Colonic mucosa (tissue), 4 donors: ENCODE measurements at regions not wholly inside any gene's neighbourhood (a gene's known extent, or its start where the extent isn't known, plus 50 kb on each side); places are given as distances from the start of the nearest gene placed in this dataset.

ENCODE experiments used
- DNase-seq: peaks from one replicate; pipeline ENCODE4 v3.0.0-alpha.2; 2020
- H3K27ac ChIP-seq: fragments of 200-600 bp; one replicate; pipeline ENCODE4 v1.8.0; 2021
- H3K27me3 ChIP-seq: fragments of 200-600 bp; one replicate; pipeline ENCODE4 v1.8.0; 2021
- H3K36me3 ChIP-seq: fragments of 200-600 bp; one replicate; pipeline ENCODE4 v1.8.0; 2021
- H3K4me1 ChIP-seq: fragments of 200-600 bp; one replicate; pipeline ENCODE4 v1.8.0; 2021; ENCODE audit warnings: mild to moderate bottlenecking
- H3K4me3 ChIP-seq: fragments of 200-600 bp; one replicate; pipeline ENCODE4 v1.8.0; 2021
- H3K9ac ChIP-seq, 2 donors: one replicate each; pipeline ENCODE4 v1.7.0; 2013; ENCODE audit warnings: control low read depth in 2 of 2, low read depth in 2 of 2, low read length in 2 of 2
- H3K9me3 ChIP-seq: fragments of 200-600 bp; one replicate; pipeline ENCODE4 v1.8.0; 2021
- intact Hi-C: fragments of 100-400 bp; cut with DNase I; formaldehyde crosslinking; loops from one replicate; pipeline ENCODE4 v1.14.1; 2022
- TF ChIP-seq, protein P1 (sequence below): fragments of 200-600 bp; IDR thresholded peaks from one replicate; pipeline ENCODE4 v1.8.0; 2022; ENCODE audit warnings: antibody characterized with exemption, mild to moderate bottlenecking
- donor health status: healthy.
- donor health status: DM: no; HTN: no; CAD: no.
- donor health status: DM: no; HTN: no; CAD: no.

DNA sequence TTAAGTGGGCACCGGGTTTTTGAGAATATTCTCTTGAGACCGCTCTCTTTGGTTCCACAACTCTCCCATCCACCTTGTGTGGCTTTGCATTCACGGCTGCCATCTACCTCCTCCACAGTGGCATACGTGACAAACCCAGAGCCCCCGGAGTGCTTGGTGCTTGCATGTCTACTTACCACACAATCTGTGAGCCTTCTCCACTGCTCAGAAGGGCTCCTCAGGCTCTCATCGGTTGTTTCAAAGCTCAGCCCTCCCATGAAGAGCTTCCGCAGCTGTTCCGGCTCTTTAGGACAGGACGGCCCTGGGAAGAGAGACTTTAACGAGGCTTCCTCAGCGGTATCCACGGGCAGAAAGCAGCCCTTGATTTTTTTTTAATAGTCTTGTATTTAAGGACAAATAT is 167.6 kb upstream of the ANK2 start:
- no peaks in the 10 kb centered on the region for H3K4me1 ChIP-seq
- no peaks in the 10 kb centered on the region for H3K9me3 ChIP-seq
- no peak overlapping the region for H3K27ac ChIP-seq
- H3K9ac ChIP-seq, result no peak overlapping the region
- no peaks in the 10 kb centered on the region for H3K27me3 ChIP-seq
- no peak overlapping the region for H3K4me3 ChIP-seq
- intact Hi-C loops, result no loop called here
- no peak for DNase-seq
- TF ChIP-seq, protein P1, sequence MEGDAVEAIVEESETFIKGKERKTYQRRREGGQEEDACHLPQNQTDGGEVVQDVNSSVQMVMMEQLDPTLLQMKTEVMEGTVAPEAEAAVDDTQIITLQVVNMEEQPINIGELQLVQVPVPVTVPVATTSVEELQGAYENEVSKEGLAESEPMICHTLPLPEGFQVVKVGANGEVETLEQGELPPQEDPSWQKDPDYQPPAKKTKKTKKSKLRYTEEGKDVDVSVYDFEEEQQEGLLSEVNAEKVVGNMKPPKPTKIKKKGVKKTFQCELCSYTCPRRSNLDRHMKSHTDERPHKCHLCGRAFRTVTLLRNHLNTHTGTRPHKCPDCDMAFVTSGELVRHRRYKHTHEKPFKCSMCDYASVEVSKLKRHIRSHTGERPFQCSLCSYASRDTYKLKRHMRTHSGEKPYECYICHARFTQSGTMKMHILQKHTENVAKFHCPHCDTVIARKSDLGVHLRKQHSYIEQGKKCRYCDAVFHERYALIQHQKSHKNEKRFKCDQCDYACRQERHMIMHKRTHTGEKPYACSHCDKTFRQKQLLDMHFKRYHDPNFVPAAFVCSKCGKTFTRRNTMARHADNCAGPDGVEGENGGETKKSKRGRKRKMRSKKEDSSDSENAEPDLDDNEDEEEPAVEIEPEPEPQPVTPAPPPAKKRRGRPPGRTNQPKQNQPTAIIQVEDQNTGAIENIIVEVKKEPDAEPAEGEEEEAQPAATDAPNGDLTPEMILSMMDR, result no peak
- no peaks in the 10 kb centered on the region for H3K36me3 ChIP-seq

GRCh38 chr4:112882286-112882685 is 167.2 kb upstream of the ANK2 start:
- Histone ChIP-seq H3K4me3 (no peak overlapping the region), H3K36me3 (no peaks in the 10 kb centered on the region), H3K27ac (no peak overlapping the region), H3K27me3 (no peaks in the 10 kb centered on the region), H3K9me3 (no peaks in the 10 kb centered on the region), H3K9ac (no peak overlapping the region), H3K4me1 (no peaks in the 10 kb centered on the region)
- TF ChIP-seq, protein P1, result no peak
- no peak for DNase-seq
- intact Hi-C loops, result no loop called here

DNA sequence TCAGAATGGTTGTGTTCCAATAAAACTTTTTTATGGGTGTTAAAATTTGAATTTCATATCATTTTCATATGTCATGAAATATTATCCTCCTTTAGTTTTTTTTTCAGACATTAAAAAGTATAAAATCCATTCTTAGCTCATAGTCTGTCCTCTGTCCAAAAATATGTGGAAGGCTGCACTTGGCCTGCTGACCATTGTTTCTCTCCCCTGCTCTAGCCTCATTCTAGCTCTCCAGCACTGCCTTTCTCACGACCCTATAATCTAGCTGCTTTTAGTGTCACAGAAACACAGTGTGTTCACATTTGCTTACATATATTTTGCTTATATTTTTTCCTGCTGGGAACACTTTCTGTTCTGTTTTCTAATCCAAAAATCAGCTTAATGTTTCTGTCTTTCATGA is 165.0 kb upstream of the ANK2 start:
- H3K4me1 ChIP-seq, result no peaks in the 10 kb centered on the region
- no peak overlapping the region for H3K9ac ChIP-seq
- H3K9me3 ChIP-seq, result no peaks in the 10 kb centered on the region
- H3K27me3 ChIP-seq, result no peaks in the 10 kb centered on the region
- TF ChIP-seq, protein P1, result no peak
- H3K36me3 ChIP-seq, result no peaks in the 10 kb centered on the region
- DNase-seq, result no peak
- intact Hi-C loops, result no loop called here
- H3K4me3 ChIP-seq, result no peak overlapping the region
- no peak overlapping the region for H3K27ac ChIP-seq

DNA sequence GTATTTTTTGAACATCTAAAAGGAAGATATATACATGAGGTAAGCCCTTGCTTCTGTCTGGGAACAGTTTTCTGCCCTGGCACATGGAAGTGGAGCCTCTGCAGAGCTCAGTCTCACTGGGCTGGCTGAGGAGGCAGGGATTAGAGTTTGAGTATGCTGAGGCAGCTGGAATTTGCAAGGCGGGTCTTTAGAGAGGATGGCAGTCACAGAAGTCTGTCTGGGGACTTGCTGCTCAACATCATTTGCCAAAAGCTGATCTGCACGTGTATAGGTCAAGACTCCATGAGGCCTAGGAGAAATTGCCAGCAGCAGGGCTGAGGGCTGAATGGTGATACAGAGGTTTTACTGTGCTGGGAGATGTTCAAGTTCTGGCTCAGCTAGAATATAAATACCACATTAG is 163.6 kb upstream of the ANK2 start:
- no peaks in the 10 kb centered on the region for H3K4me1 ChIP-seq
- no peaks in the 10 kb centered on the region for H3K9me3 ChIP-seq
- H3K36me3 ChIP-seq, result no peaks in the 10 kb centered on the region
- no peak overlapping the region for H3K9ac ChIP-seq
- TF ChIP-seq, protein P1, result no peak
- intact Hi-C loops, result no loop called here
- DNase-seq, result no peak
- no peaks in the 10 kb centered on the region for H3K27me3 ChIP-seq
- no peak overlapping the region for H3K4me3 ChIP-seq
- no peak overlapping the region for H3K27ac ChIP-seq

DNA sequence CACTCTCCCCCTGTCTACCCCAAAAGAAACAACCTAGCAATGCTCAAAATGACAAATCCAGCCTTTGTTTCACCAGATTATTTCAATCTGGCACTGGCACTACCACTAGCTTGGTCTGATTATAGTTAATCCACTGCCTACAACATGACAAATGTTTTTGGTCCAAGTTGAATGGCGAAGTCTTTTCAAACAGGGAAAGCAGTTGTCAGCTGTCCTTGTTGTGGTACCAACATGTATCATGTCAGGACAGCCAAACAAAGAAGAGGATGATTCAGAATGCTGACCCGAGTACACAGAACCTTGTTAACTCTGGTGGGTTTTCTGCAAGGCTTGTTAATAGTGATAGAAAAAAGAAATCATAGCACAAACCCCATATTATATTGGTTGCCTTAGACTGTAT is 160.8 kb upstream of the ANK2 start:
- no peak overlapping the region for H3K27ac ChIP-seq
- H3K36me3 ChIP-seq, result no peaks in the 10 kb centered on the region
- H3K4me1 ChIP-seq, result no peaks in the 10 kb centered on the region
- DNase-seq, result no peak
- H3K4me3 ChIP-seq, result no peak overlapping the region
- intact Hi-C loops, result no loop called here
- TF ChIP-seq, protein P1, result no peak
- H3K9ac ChIP-seq, result no peak overlapping the region
- H3K9me3 ChIP-seq, result no peaks in the 10 kb centered on the region
- no peaks in the 10 kb centered on the region for H3K27me3 ChIP-seq

DNA sequence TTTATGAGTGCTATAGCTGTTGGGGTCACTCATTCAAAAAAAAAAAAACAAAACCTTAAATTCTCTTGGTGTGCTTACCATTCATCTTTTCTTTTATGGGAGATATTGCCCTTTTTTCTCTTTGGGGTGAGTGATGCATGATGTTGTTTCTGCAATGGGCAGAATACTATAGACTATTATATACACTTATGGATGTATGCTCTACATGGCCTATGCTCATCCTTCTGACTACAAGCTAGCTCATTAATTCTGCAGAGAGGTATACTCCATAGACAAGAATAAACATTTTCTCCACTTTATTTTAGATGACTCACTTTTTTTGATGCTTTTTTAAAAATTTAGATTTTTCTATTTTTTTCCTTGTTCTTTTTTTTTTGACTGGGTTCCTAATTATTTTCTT is 160.3 kb upstream of the ANK2 start:
- intact Hi-C loops, result no loop called here
- Histone ChIP-seq H3K9ac (no peak overlapping the region), H3K27ac (no peak overlapping the region), H3K27me3 (no peaks in the 10 kb centered on the region), H3K36me3 (no peaks in the 10 kb centered on the region), H3K9me3 (no peaks in the 10 kb centered on the region), H3K4me1 (no peaks in the 10 kb centered on the region), H3K4me3 (no peak overlapping the region)
- DNase-seq, result no peak
- TF ChIP-seq, protein P1, result no peak
